GM12875 (cell line): ENCODE measurements at regions not wholly inside any gene's neighbourhood (a gene's known extent, or its start where the extent isn't known, plus 50 kb on each side); places are given as distances from the start of the nearest gene placed in this dataset.

Experiments used
- H3K4me3 ChIP-seq: one replicate; pipeline ENCODE4 v1.5.1; 2011; ENCODE audit warnings: low read depth, low read length, control low read depth
- TF ChIP-seq, protein P1 (sequence below): IDR thresholded peaks from 2 replicates; pipeline ENCODE4 v1.5.1; 2011; ENCODE audit warnings: low read depth, mild to moderate bottlenecking, control low read depth, inconsistent platforms, low read length, moderate library complexity, borderline replicate concordance; ENCODE audit not compliant: insufficient read depth

- TF ChIP-seq, protein P1, sequence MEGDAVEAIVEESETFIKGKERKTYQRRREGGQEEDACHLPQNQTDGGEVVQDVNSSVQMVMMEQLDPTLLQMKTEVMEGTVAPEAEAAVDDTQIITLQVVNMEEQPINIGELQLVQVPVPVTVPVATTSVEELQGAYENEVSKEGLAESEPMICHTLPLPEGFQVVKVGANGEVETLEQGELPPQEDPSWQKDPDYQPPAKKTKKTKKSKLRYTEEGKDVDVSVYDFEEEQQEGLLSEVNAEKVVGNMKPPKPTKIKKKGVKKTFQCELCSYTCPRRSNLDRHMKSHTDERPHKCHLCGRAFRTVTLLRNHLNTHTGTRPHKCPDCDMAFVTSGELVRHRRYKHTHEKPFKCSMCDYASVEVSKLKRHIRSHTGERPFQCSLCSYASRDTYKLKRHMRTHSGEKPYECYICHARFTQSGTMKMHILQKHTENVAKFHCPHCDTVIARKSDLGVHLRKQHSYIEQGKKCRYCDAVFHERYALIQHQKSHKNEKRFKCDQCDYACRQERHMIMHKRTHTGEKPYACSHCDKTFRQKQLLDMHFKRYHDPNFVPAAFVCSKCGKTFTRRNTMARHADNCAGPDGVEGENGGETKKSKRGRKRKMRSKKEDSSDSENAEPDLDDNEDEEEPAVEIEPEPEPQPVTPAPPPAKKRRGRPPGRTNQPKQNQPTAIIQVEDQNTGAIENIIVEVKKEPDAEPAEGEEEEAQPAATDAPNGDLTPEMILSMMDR = no peak
- H3K4me3 ChIP-seq = no peak overlapping the region
These were observed 405.6 kb upstream of the TOM1L1 start for GRCh38 chr17:54494721-54495715.

- TF ChIP-seq, protein P1 = no peak
- H3K4me3 ChIP-seq = no peak overlapping the region
These were observed 395.2 kb upstream of the TOM1L1 start for GRCh38 chr17:54505404-54505803.

DNA sequence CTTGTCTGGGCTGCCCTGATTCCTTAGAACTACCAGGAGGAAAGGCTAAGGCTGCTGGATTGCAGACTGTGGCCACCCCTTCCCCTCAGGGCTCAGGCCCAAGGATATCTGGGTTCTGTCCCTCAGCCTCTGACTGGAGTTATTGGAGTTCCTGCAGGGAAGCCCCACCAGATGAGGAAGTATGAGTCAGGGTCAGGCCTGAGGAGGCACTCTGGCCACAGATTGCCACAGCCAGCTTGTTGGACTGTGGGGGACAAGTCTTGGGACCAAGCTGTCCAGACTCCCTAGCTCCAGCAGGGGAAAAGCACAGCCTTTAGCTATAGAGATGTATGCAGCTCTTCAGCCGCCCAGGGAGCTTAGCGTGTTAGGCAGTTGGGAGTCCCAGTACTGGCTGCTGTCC, 381.9 kb upstream of the TOM1L1 start:
- H3K4me3 ChIP-seq = no peak overlapping the region
- TF ChIP-seq, protein P1 = no peak

DNA sequence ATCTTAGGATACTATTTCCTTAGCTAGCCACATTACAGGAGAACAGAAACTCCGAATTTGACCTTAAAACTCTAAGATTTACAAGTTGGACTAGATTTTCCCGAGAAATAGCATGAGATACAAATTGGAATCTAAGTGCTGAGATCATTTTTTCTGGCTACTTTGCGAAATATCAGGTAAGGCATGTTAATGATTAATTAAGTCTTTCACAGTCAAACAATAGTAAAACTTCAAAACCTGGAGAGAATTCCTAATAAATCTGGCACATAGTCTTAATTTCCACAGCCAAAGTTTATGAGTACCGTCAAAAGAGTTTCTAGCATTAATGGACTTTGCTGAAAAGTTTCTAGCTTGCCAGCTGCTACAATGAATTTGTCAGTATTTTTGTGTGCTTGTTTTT, 379.5 kb upstream of the TOM1L1 start:
- TF ChIP-seq, protein P1 = no peak
- H3K4me3 ChIP-seq = no peak overlapping the region

- TF ChIP-seq, protein P1 = no peak
- H3K4me3 ChIP-seq = no peak overlapping the region
These were observed 376.2 kb upstream of the TOM1L1 start for GRCh38 chr17:54524501-54524900.

GRCh38 chr17:54527941-54528340, 372.7 kb upstream of the TOM1L1 start:
- TF ChIP-seq, protein P1 = no peak
- no peak overlapping the region for H3K4me3 ChIP-seq

GRCh38 chr17:54530398-54530797, 370.3 kb upstream of the TOM1L1 start:
- TF ChIP-seq, protein P1 = no peak
- H3K4me3 ChIP-seq = no peak overlapping the region
